H1 (cell line): ENCODE measurements at regions not wholly inside any gene's neighbourhood (a gene's known extent, or its start where the extent isn't known, plus 50 kb on each side); places are given as distances from the start of the nearest gene placed in this dataset.

ENCODE experiments used
- CTCF ChIA-PET: fragments of 300-600 bp; sonication (Branson Sonifier 250); formaldehyde crosslinking; loops from one replicate; lab custom pipeline; 2021; ENCODE audit not compliant: partially characterized antibody; lab: Charles Lee
- POLR2A ChIA-PET: fragments of 300-600 bp; sonication (Branson Sonifier 250); formaldehyde crosslinking; loops from one replicate; lab custom pipeline; 2021; ENCODE audit warnings: inconsistent platforms; ENCODE audit not compliant: partially characterized antibody; lab: Charles Lee
- DNase-seq, 2 experiments: peaks; one replicate each; pipeline versions ENCODE4 v3.0.0 to v3.0.0-alpha.2; 2010 to 2022; ENCODE audit warnings: low spot score in 2 of 2, low read depth in 1 of 2, mixed read lengths in 1 of 2
- FAIRE-seq: peaks from 2 replicates; lab custom pipeline; 2011; peaks lifted over from hg19 to GRCh38; lab: Jason Lieb, UNC
- H2AFZ ChIP-seq: 2 replicates; pipeline ENCODE4 v1.8.1; 2012; ENCODE audit warnings: low read length, inconsistent platforms
- H2AK5ac ChIP-seq: 2 replicates; pipeline ENCODE4 v1.6.1; 2013; ENCODE audit warnings: low read depth, low read length
- H2BK120ac ChIP-seq: replicated peaks from 2 replicates; pipeline ENCODE3; 2013; ENCODE audit warnings: low read depth, low read length, inconsistent platforms
- H2BK12ac ChIP-seq: 2 replicates; pipeline ENCODE4 v1.6.1; 2013; ENCODE audit warnings: low read depth, low read length
- H2BK15ac ChIP-seq: 2 replicates; pipeline ENCODE4 v1.6.1; 2013; ENCODE audit warnings: low read length
- H2BK20ac ChIP-seq: 2 replicates; pipeline ENCODE4 v1.6.1; 2013; ENCODE audit warnings: low read length
- H2BK5ac ChIP-seq: 2 replicates; pipeline ENCODE4 v1.6.1; 2013; ENCODE audit warnings: low read depth, low read length
- H3K14ac ChIP-seq: 2 replicates; pipeline ENCODE4 v1.6.1; 2013; ENCODE audit warnings: inconsistent platforms; ENCODE audit not compliant: insufficient read length
- H3K18ac ChIP-seq: 2 replicates; pipeline ENCODE4 v1.6.1; 2013; ENCODE audit warnings: low read length; ENCODE audit errors: extremely low read depth
- H3K23ac ChIP-seq: 2 replicates; pipeline ENCODE4 v1.6.1; 2013; ENCODE audit warnings: inconsistent platforms; ENCODE audit not compliant: insufficient read length
- H3K23me2 ChIP-seq: 2 replicates; pipeline ENCODE4 v1.6.1; 2013; ENCODE audit warnings: low read depth, low read length
- H3K27ac ChIP-seq: 2 replicates; pipeline ENCODE4 v1.6.1; 2011; ENCODE audit warnings: low read depth, low read length, inconsistent platforms
- H3K27me3 ChIP-seq, 4 experiments: replicated peaks in 1 of 4; 1 replicate in 1 of 4; 2 replicates in 3 of 4; pipeline versions ENCODE4 v1.6.1 to v1.8.1; 2011 to 2013; ENCODE audit warnings: low read length in 3 of 4, mild to moderate bottlenecking in 3 of 4, inconsistent platforms in 2 of 4, mixed read lengths in 2 of 4, moderate library complexity in 1 of 4; ENCODE audit not compliant: control insufficient read depth in 3 of 4, insufficient read depth in 3 of 4; ENCODE audit errors: extremely low read depth in 1 of 4
- H3K36me3 ChIP-seq, 4 experiments: 2 replicates each; pipeline versions ENCODE4 v1.6.1 to v1.8.1; 2011 to 2013; ENCODE audit warnings: mild to moderate bottlenecking in 4 of 4, low read length in 3 of 4, moderate library complexity in 2 of 4, control low read depth in 1 of 4, inconsistent platforms in 1 of 4; ENCODE audit not compliant: insufficient read depth in 4 of 4, control insufficient read depth in 2 of 4
- H3K4ac ChIP-seq: replicated peaks from 2 replicates; pipeline ENCODE3; 2013; ENCODE audit warnings: low read length, low read depth, mixed read lengths, inconsistent platforms; ENCODE audit not compliant: insufficient read length
- H3K4me1 ChIP-seq, 4 experiments: replicated peaks in 1 of 4; 1 replicate in 1 of 4; 2 replicates in 3 of 4; pipeline versions ENCODE4 v1.6.1 to v1.8.1; 2011 to 2013; ENCODE audit warnings: low read length in 3 of 4, inconsistent platforms in 2 of 4, mixed read lengths in 1 of 4; ENCODE audit not compliant: insufficient read depth in 4 of 4, control insufficient read depth in 3 of 4
- H3K4me2 ChIP-seq, 2 experiments: 2 replicates each; pipeline versions ENCODE4 v1.6.1 to v1.8.1; 2011 to 2013; ENCODE audit warnings: low read depth in 2 of 2, low read length in 2 of 2, control low read depth in 1 of 2, inconsistent platforms in 1 of 2, mild to moderate bottlenecking in 1 of 2; ENCODE audit not compliant: insufficient read depth in 1 of 2
- H3K4me3 ChIP-seq, 4 experiments: fragments of 200-600, 300-600 bp in 1 of 4; sonication (generic), shearing (Covaris generic), sonication (Bioruptor Twin) in 1 of 4; 2 replicates each; pipeline versions ENCODE4 v1.5.1 to v1.8.1; 2011 to 2016; ENCODE audit warnings: low read length in 4 of 4, low read depth in 3 of 4, control low read depth in 2 of 4, inconsistent platforms in 2 of 4, mild to moderate bottlenecking in 2 of 4, mixed read lengths in 1 of 4, moderate library complexity in 1 of 4; ENCODE audit not compliant: insufficient read depth in 2 of 4; ENCODE audit errors: extremely low read depth in 1 of 4
- H3K56ac ChIP-seq: replicated peaks from 2 replicates; pipeline ENCODE3; 2013; ENCODE audit warnings: low read depth, mild to moderate bottlenecking, mixed read lengths, low read length, inconsistent platforms; ENCODE audit not compliant: insufficient read length
- H3K79me1 ChIP-seq: 2 replicates; pipeline ENCODE4 v1.6.1; 2013; ENCODE audit warnings: low read depth, low read length, control low read depth
- H3K79me2 ChIP-seq, 2 experiments: 2 replicates each; pipeline versions ENCODE4 v1.6.1 to v1.8.1; 2012 to 2013; ENCODE audit warnings: low read length in 2 of 2, mild to moderate bottlenecking in 2 of 2, inconsistent platforms in 1 of 2; ENCODE audit not compliant: insufficient read depth in 2 of 2, control insufficient read depth in 1 of 2
- H3K9ac ChIP-seq, 4 experiments: replicated peaks in 1 of 4; 1 replicate in 1 of 4; 2 replicates in 3 of 4; pipeline versions ENCODE4 v1.6.1 to v1.8.1; 2011 to 2013; ENCODE audit warnings: low read depth in 3 of 4, low read length in 3 of 4, control low read depth in 2 of 4, mild to moderate bottlenecking in 2 of 4, moderate library complexity in 2 of 4, inconsistent platforms in 1 of 4; ENCODE audit errors: extremely low read depth in 1 of 4
- H3K9me3 ChIP-seq, 2 experiments: 2 replicates each; pipeline versions ENCODE4 v1.6.1 to v1.8.1; 2012 to 2013; ENCODE audit warnings: mild to moderate bottlenecking in 2 of 2, moderate library complexity in 2 of 2, control low read depth in 1 of 2, inconsistent platforms in 1 of 2, low read depth in 1 of 2, low read length in 1 of 2, mixed read lengths in 1 of 2; ENCODE audit not compliant: insufficient read depth in 2 of 2
- H4K20me1 ChIP-seq, 2 experiments: replicated peaks in 1 of 2; 2 replicates each; pipeline versions ENCODE3 to v1.8.1; 2011 to 2013; ENCODE audit warnings: inconsistent platforms in 2 of 2, low read length in 2 of 2, mild to moderate bottlenecking in 1 of 2; ENCODE audit not compliant: insufficient read depth in 2 of 2, control insufficient read depth in 1 of 2
- H4K5ac ChIP-seq: 2 replicates; pipeline ENCODE4 v1.6.1; 2013; ENCODE audit warnings: low read length, low read depth, mixed read lengths, inconsistent platforms; ENCODE audit not compliant: insufficient read length
- H4K8ac ChIP-seq: 2 replicates; pipeline ENCODE4 v1.8.0; 2013; ENCODE audit warnings: mild to moderate bottlenecking, moderate library complexity, low read length, inconsistent platforms; ENCODE audit not compliant: insufficient read depth; ENCODE audit errors: extremely low read depth
- H4K91ac ChIP-seq: replicated peaks from 2 replicates; pipeline ENCODE3; 2013; ENCODE audit warnings: low read length, mixed read lengths, inconsistent platforms; ENCODE audit not compliant: insufficient read length
- BCL11A ChIP-seq, 2 experiments: IDR thresholded peaks; one replicate each; pipeline ENCODE4 v1.6.1; 2011; ENCODE audit warnings: low read depth in 2 of 2, low read length in 2 of 2, mild to moderate bottlenecking in 2 of 2
- BRCA1 ChIP-seq: IDR thresholded peaks from 2 replicates; pipeline ENCODE4 v1.6.1; 2012; ENCODE audit warnings: low read depth, low read length, improper control_type of control experiment
- EP300 ChIP-seq, 2 experiments: IDR thresholded peaks; 1 replicate in 1 of 2; 2 replicates in 1 of 2; pipeline ENCODE4 v1.6.1; 2011 to 2012; ENCODE audit warnings: low read depth in 2 of 2, low read length in 2 of 2, mild to moderate bottlenecking in 2 of 2, borderline replicate concordance in 1 of 2, inconsistent platforms in 1 of 2, moderate library complexity in 1 of 2
- GABPA ChIP-seq: IDR thresholded peaks from 2 replicates; pipeline ENCODE4 v1.6.1; 2011; ENCODE audit warnings: mild to moderate bottlenecking, low read length, moderate library complexity, borderline replicate concordance; ENCODE audit not compliant: insufficient read depth
- JUN ChIP-seq: IDR thresholded peaks from 2 replicates; pipeline ENCODE4 v1.6.1; 2011; ENCODE audit warnings: low read depth, mild to moderate bottlenecking, improper control_type of control experiment, low read length
- KDM5A ChIP-seq: fragments of 200-600 bp; IDR thresholded peaks from 2 replicates; pipeline ENCODE4 v1.7.1; 2012; ENCODE audit warnings: mild to moderate bottlenecking, low read length, inconsistent platforms, mixed read lengths
- MAFK ChIP-seq: IDR thresholded peaks from 2 replicates; pipeline ENCODE4 v1.6.1; 2012; ENCODE audit warnings: low read depth, mild to moderate bottlenecking, improper control_type of control experiment, low read length
- NANOG ChIP-seq: IDR thresholded peaks from 2 replicates; pipeline ENCODE4 v1.6.1; 2011; ENCODE audit warnings: low read length, low read depth, mild to moderate bottlenecking, inconsistent platforms; ENCODE audit not compliant: insufficient read depth, poor library complexity, severe bottlenecking
- POLR2A ChIP-seq, 2 experiments: IDR thresholded peaks; 1 replicate in 1 of 2; 2 replicates in 1 of 2; pipeline ENCODE4 v1.6.1; 2011; ENCODE audit warnings: low read depth in 2 of 2, low read length in 2 of 2, mild to moderate bottlenecking in 2 of 2; ENCODE audit errors: control extremely low read depth in 1 of 2
- POLR2AphosphoS5 ChIP-seq: IDR thresholded peaks from 2 replicates; pipeline ENCODE4 v1.6.1; 2011; ENCODE audit warnings: low read depth, low read length
- RAD21 ChIP-seq, 2 experiments: IDR thresholded peaks in 1 of 2; conservative IDR thresholded peaks in 1 of 2; 2 replicates each; pipeline ENCODE4 v1.6.1; 2011; ENCODE audit warnings: low read depth in 2 of 2, low read length in 2 of 2, improper control_type of control experiment in 1 of 2, inconsistent platforms in 1 of 2, mild to moderate bottlenecking in 1 of 2, moderate library complexity in 1 of 2
- RFX5 ChIP-seq: IDR thresholded peaks from 2 replicates; pipeline ENCODE4 v1.6.1; 2011; ENCODE audit warnings: low read depth, low read length, improper control_type of control experiment, borderline replicate concordance
- SUZ12 ChIP-seq: fragments of 200-600 bp; sonication (generic); IDR thresholded peaks from 2 replicates; pipeline ENCODE4 v1.6.1; 2012; ENCODE audit warnings: mild to moderate bottlenecking, inconsistent platforms, low read length, moderate library complexity, mixed read lengths
- TAF7 ChIP-seq: optimal IDR thresholded peaks from 2 replicates; pipeline ENCODE3; 2011; ENCODE audit warnings: low read depth, mild to moderate bottlenecking, inconsistent platforms, low read length, moderate library complexity, borderline replicate concordance
- TBP ChIP-seq: IDR thresholded peaks from 2 replicates; pipeline ENCODE4 v1.6.1; 2011; ENCODE audit warnings: low read depth, low read length, improper control_type of control experiment
- TEAD4 ChIP-seq: IDR thresholded peaks from 2 replicates; pipeline ENCODE4 v1.6.1; 2012; ENCODE audit warnings: low read depth, low read length, inconsistent platforms, mixed read lengths
- WGBS, 2 experiments: shearing (Covaris generic) in 1 of 2; methylation state at CpG; one replicate each; pipeline versions ENCODE4 v1.1.6 to v1.1.7; 2013 to 2015; ENCODE audit warnings: low lambda C conversion rate in 2 of 2, mixed read lengths in 2 of 2, inconsistent platforms in 1 of 2, low coverage in 1 of 2, missing lambda C conversion rate in 1 of 2; ENCODE audit not compliant: insufficient replicate concordance in 2 of 2, insufficient coverage in 1 of 2, insufficient read length in 1 of 2; ENCODE audit errors: extremely low coverage in 1 of 2, missing lambda C conversion rate in 1 of 2; 5-methylcytosine and 5-hydroxymethylcytosine counted together

GRCh38 chr10:125560947-125561346 lies 122.0 kb downstream of the TEX36 start:
- Histone ChIP-seq H3K36me3 (no peaks in the 10 kb centered on the region; a peak in 1 of 8 replicates), H2AK5ac (no peak overlapping the region), H4K91ac (no peak overlapping the region), H2BK20ac (no peak overlapping the region), H3K27ac (no peak overlapping the region), H3K4ac (no peak overlapping the region), H3K4me1 (no peaks in the 10 kb centered on the region), H3K4me3 (no peak overlapping the region), H3K18ac (no peak overlapping the region), H3K79me2 (no peaks in the 10 kb centered on the region), H2BK15ac (no peak overlapping the region), H3K23ac (no peak overlapping the region), H3K4me2 (no peak overlapping the region), H2AFZ (no peak overlapping the region), H4K5ac (no peak overlapping the region), H3K27me3 (no peaks in the 10 kb centered on the region), H3K14ac (no peak overlapping the region), H3K56ac (no peak overlapping the region), H2BK120ac (no peak overlapping the region), H3K9ac (no peak overlapping the region), H3K23me2 (no peaks in the 10 kb centered on the region), H4K8ac (no peak overlapping the region), H2BK5ac (no peak overlapping the region), H3K79me1 (no peaks in the 10 kb centered on the region), H4K20me1 (no peaks in the 10 kb centered on the region), H3K9me3 (peaks cover 0 to 4% of the 10 kb centered on the region in 2 experiments; a peak in 2 of 4 replicates), H2BK12ac (no peak overlapping the region)
- DNase-seq (no peak), FAIRE-seq (no peak)
- ChIA-PET CTCF (no interaction called here), POLR2A (no interaction called here)
- WGBS, 2 experiments: 87% methylated on average over 2 of the region's 2 CpGs; no CpG with 5 or more reads in 1 of the 2 experiments
- TF ChIP-seq GABPA (no peak), TAF7 (no peak), SUZ12 (no peak), KDM5A (no peak), RFX5 (no peak), NANOG (no peak), BCL11A (IDR thresholded peaks at IDR 0.05; ENCODE audit: low read depth in 2 of 2, low read length in 2 of 2) (no peak), JUN (no peak), POLR2AphosphoS5 (no peak), BRCA1 (no peak), MAFK (no peak), TBP (no peak), TEAD4 (no peak), POLR2A (IDR thresholded peaks at IDR 0.05; ENCODE audit: control extremely low read depth in 1 of 2, low read depth in 2 of 2, low read length in 2 of 2) (no peak), RAD21 (IDR thresholded peaks at IDR 0.05 in 1 of 2, conservative IDR thresholded peaks at IDR 0.05 in 1 of 2; ENCODE audit: low read depth in 2 of 2, low read length in 2 of 2) (no peak), EP300 (IDR thresholded peaks at IDR 0.05; ENCODE audit: borderline replicate concordance in 1 of 2, low read depth in 2 of 2, low read length in 2 of 2) (no peak)
